AG08395 (cell line): ENCODE measurements at regions not wholly inside any gene's neighbourhood (a gene's known extent, or its start where the extent isn't known, plus 50 kb on each side); places are given as distances from the start of the nearest gene placed in this dataset.

ENCODE experiments used
- DNase-seq: peaks from one replicate; pipeline ENCODE4 v3.0.0; 2012; ENCODE audit warnings: mixed read lengths, low spot score

- DNase-seq: no peak
Observed at GRCh38 chr18:10317864-10318690, 136.4 kb upstream of the APCDD1 start.

GRCh38 chr18:10318691-10318970 is 135.8 kb upstream of the APCDD1 start:
- peak; percentile 36 for DNase-seq

GRCh38 chr18:10319026-10319425 is 135.4 kb upstream of the APCDD1 start:
- DNase-seq: no peak

GRCh38 chr18:10319914-10320600 is 134.4 kb upstream of the APCDD1 start:
- no peak for DNase-seq

DNA sequence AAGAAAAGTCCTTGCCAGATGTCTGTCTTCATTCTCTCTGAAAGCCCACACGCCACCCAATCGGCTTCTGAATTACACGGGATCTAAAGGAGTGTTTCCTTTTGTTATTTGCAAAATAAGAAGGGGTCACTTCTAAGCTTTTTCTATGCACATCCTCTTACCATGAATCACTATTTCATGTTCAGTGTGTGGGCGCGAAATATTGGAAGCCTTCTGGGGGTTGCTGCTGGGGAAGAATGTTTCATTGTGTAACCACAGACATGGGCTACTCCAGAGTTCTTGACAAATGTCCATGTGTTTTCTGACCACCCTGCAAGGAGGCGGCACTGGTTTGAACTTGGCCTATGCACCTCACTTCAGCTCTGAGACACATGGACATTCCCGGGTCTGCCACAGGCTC is 133.6 kb upstream of the APCDD1 start:
- DNase-seq: peak; percentile 71

DNA sequence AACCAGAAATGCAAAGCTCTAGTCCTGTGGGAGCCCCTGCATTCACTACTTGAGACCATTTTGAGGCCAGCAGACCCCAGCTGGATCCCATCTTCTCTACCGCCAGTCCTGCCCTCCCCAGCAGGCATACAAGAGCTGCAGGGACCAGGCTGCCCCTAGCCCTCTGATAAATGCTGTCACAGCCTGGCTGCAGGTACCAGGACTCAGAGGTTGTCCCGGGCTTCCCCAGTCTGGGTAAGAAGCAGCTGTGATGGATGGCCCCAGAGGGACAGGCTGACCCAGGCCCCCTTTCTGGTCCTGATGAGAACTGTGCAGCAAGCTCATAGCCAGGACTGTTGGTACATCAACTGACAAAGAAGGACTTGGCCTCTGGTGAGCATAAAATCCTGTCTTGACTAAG is 132.9 kb upstream of the APCDD1 start:
- no peak for DNase-seq

GRCh38 chr18:10322004-10322403 is 132.4 kb upstream of the APCDD1 start:
- DNase-seq: no peak

DNA sequence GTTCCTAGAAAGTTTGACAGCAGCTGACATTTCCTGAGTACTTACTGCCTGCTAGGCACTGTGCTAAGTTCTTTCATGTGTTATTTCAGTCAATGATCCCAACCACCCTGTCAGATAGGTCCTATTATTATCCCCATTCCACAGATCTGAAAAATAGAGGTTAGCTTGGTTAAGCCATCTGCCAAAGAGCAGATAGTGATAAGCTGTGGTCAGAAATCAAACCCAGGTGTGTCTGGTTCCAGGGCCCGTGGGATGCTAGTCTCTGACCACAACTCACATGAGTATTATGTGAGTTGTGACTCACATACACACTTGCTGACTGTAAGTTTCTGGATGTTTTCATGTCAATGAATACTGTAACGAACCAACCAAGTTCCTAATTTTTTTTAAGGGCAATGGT is 132.0 kb upstream of the APCDD1 start:
- no peak for DNase-seq

- DNase-seq: peak; percentile 56
Observed at GRCh38 chr18:10329101-10329500, 125.3 kb upstream of the APCDD1 start.

DNA sequence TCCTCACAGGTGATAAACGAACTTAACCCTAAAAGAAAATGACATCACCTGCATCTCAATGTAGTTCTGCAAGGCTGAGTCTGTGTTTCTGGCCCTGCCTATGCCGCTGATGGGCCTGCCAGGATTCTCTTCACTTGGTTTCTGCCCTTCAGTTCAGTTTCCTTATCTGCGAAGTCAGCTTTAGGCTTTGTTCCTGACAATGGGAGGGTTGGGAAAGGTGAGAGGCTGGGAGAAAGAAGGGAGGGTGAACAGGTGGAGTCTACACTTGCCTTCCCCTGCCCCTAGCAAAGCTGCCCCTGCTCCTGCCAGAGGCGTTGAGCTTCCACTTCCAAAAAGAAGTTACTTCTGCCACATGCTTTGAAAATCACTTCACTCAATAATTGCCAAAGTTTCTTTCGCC is 124.0 kb upstream of the APCDD1 start:
- no peak for DNase-seq

- no peak for DNase-seq
Observed at GRCh38 chr18:10332452-10332851, 122.0 kb upstream of the APCDD1 start.

- DNase-seq: no peak
Observed at GRCh38 chr18:10336749-10337350, 117.6 kb upstream of the APCDD1 start.

- no peak for DNase-seq
Observed at GRCh38 chr18:10340821-10341220, 113.6 kb upstream of the APCDD1 start.

DNA sequence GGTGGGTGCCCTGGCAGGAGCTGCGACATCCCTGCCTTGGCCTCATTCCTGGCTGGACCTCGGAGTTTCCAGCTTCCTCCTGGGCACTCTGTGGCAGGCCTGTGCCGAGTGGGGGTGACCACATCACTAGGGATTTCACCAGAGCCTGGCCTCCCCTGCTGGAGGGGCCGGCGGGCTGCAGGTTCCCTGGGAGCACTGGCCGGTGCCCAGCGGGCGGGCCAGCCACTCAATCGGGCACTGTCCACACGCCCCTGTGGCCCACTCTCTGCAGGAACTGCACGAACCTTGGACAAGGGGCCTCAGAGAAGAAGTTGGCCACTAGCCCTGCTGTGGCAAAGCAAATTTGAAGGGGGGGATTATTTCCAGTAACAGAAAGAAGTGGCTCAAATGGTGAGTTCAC is 110.7 kb upstream of the APCDD1 start:
- DNase-seq: no peak

DNA sequence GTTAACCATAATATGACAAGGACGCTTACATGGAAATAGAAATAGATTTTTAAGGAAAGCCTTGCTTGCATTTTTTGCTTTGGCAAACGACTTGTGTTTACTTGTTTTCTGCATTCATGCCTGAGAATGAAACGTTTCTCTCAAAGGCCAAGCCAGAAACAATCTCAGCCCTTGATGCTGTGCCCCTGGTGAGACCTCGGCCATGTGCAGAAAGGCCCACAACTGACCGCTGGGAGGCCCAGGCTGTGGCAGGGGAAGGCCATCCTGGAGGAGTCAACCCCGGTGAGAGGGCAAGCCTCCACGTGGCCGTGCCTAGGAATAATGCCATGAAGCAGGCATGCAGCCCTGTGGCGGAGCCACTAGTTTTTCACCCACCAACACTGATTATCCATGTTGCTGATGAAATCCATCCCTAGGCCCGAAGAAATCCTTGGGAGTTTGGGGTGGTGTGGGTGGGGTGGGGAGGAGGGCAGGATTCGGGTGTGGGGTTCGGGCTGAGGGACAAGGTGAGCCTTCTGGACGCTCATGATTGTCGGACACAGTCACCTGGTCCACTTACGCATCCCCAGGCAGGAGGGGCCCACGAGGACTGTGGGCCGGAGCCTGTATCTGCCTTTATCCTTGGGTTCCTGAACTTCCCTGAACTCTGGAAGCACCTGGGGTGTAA is 107.6 kb upstream of the APCDD1 start:
- DNase-seq: no peak

DNA sequence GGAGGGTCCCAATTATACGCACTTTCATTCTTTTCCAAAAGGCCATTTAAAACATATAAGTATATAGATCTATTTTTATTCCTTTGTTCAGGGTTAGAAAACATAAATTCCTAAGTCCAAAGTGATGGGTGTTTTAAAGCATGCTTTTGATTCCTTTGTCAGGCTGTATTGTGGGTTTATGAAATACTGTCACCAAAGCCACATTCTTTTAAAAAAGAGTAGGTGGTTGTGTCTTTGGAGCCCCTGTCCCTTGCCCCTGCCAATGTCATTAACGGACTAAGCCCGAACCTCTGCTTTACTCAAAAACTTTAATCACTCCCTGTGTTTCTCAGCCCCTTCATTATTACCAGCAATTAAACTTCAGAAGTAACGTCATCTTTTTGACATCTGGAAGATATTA is 104.9 kb upstream of the APCDD1 start:
- no peak for DNase-seq

GRCh38 chr18:10350661-10351060 is 103.8 kb upstream of the APCDD1 start:
- DNase-seq: no peak

- DNase-seq: peak; percentile 33
Observed at GRCh38 chr18:10351219-10351818, 103.1 kb upstream of the APCDD1 start.

DNA sequence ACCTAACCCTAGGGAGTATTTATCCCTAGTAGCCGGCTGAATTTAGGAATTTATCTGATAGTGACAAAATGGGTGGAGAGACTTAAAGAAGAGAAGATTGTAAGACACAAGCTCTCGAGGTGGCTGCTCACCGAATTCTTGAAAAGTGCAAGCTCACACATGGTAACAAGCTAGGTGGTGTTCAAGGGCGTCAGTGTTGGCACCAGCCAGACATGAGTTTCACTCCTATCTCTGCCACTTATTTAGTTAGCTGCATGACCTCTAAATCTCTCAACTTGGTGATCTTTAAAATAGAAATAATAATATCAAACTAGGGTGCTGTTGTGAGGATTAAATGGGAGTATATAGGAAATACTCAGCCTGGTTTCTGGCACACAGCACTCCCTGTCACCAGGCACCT is 102.6 kb upstream of the APCDD1 start:
- DNase-seq: no peak

DNA sequence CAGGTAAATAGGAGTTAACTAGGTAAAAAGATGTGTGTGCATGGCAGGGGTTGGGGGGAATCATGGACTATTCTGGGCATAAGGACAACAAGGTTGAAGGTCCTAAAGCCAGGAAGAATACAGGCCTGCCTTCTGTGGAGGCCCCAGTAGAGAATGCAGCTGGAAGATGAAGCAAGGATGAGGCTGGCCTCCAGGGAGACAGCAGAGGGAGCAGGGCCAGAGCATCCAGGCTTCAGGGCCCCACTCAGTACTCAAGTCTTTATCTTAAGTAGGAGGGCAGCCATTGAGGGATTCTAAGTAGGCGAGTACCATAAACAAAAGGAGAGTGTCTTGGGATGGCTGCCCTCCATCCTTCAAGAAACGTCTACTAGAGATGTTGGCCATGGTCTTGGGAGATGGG is 101.8 kb upstream of the APCDD1 start:
- no peak for DNase-seq

- DNase-seq: peak; percentile 80
Observed at GRCh38 chr18:10353791-10354190, 100.6 kb upstream of the APCDD1 start.

DNA sequence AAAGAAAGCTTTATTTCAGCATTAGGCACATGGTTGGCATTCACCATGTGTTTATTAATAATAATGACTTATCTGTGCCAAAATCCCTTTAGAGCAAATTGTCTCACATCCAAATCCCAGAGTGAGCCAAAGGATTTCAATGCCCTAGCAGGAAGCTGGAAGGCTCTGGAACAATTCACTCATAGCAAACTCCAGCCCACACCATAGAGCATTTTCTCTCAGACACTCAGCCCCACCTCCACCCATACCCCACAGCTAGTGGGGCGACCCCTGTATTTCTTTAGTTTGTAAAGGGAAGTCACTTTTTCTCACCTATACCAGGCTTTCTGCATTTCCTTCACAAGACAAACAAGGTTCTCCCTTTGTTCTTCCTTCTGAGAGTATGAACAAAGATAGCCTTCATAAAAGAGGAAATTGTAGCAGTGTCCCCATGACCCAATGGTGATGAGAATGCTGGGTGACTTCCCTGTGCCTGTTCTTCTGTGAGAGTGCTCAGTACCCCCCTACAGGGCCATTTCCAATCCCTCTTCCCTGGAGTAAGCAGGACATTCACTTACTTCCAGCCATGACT is 100.1 kb upstream of the APCDD1 start:
- DNase-seq: no peak
